ENCODE measurements at regions not wholly inside any gene's neighbourhood (a gene's known extent, or its start where the extent isn't known, plus 50 kb on each side); places are given as distances from the start of the nearest gene placed in this dataset.

GRCh38 chr5:3535414-3536211, 60.0 kb upstream of the IRX1 start:
- TF ChIP-seq EZH2 (IDR thresholded peaks at IDR 0.05; ENCODE audit: low read depth) = no peak
- TF ChIP-seq, protein P1, sequence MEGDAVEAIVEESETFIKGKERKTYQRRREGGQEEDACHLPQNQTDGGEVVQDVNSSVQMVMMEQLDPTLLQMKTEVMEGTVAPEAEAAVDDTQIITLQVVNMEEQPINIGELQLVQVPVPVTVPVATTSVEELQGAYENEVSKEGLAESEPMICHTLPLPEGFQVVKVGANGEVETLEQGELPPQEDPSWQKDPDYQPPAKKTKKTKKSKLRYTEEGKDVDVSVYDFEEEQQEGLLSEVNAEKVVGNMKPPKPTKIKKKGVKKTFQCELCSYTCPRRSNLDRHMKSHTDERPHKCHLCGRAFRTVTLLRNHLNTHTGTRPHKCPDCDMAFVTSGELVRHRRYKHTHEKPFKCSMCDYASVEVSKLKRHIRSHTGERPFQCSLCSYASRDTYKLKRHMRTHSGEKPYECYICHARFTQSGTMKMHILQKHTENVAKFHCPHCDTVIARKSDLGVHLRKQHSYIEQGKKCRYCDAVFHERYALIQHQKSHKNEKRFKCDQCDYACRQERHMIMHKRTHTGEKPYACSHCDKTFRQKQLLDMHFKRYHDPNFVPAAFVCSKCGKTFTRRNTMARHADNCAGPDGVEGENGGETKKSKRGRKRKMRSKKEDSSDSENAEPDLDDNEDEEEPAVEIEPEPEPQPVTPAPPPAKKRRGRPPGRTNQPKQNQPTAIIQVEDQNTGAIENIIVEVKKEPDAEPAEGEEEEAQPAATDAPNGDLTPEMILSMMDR (conservative IDR thresholded peaks at IDR 0.05) = no peak
